CD4-positive, alpha-beta T cell treated with Interleukin-17A for 1 hour (primary cell): ENCODE measurements at regions not wholly inside any gene's neighbourhood (a gene's known extent, or its start where the extent isn't known, plus 50 kb on each side); places are given as distances from the start of the nearest gene placed in this dataset.
"Not testable (repeated sequence)": the region's sequence is repeated elsewhere in the genome, so short reads cannot be mapped to it uniquely, and the experiment has no call there.

Experiments used
- DNase-seq: peaks from one replicate; pipeline ENCODE4 v3.0.0-alpha.2; 2020

DNA sequence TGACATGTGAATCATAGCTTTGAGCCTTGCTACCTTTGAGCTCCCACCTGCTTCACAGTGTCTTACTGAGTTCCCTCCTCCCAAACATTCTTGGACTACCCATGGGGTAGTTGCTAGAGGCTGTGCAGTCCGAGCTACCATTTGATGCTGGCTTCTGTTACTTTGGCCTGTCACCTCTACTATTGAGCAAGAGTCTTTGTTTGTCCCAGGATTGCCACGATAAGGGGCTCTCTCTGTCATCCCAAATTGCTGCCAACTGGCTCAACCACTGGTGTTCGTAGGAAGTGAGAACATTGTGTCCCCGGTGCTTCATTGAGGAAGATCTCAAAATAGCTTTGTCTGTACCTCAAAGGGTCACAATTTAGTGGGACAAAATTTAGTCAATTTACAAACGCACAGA lies 59.1 kb upstream of the PAX8 start:
- DNase-seq, result no peak

DNA sequence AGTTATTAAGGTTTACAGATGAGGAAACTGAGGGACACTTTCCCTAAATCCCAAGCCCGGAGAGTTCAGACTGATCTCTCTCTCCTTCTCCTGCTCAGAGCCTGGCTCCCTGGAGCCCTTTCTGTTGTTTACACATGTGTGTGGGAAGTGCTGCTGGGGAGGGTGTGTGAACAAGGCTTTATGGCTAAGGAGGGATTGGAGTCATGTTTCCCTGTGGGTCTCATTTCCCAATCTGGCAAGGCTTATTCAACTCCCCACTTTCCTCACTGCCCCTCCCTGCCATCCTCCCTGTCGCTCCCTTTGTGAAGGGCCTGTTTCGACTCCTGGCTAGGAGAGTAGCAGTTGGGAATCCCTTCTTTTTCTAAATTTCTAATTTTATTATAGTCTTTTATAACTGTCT lies 57.3 kb upstream of the PAX8 start:
- DNase-seq, result not testable (repeated sequence)

DNA sequence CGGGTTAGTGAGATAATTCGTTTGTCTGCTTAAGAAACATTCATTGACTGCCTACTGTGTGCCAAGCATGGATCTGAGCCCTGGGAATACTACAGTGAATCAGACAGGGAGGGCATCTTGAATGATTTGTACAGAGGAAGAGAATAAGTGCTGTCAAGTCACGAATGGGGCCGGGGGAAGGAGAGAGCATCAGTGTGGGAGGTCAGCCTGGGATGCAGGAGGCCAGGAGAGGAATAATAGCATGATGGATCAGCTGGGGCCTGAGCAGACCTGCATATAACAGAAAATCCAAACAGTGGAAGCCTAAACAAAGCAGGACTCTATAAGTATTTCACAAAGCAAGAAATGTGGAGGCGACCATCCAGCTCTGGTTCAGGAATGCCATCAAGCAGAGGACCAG lies 55.4 kb upstream of the PAX8 start:
- no peak for DNase-seq

GRCh38 chr2:113333735-113334134 lies 55.0 kb upstream of the PAX8 start:
- not testable (repeated sequence) for DNase-seq

DNA sequence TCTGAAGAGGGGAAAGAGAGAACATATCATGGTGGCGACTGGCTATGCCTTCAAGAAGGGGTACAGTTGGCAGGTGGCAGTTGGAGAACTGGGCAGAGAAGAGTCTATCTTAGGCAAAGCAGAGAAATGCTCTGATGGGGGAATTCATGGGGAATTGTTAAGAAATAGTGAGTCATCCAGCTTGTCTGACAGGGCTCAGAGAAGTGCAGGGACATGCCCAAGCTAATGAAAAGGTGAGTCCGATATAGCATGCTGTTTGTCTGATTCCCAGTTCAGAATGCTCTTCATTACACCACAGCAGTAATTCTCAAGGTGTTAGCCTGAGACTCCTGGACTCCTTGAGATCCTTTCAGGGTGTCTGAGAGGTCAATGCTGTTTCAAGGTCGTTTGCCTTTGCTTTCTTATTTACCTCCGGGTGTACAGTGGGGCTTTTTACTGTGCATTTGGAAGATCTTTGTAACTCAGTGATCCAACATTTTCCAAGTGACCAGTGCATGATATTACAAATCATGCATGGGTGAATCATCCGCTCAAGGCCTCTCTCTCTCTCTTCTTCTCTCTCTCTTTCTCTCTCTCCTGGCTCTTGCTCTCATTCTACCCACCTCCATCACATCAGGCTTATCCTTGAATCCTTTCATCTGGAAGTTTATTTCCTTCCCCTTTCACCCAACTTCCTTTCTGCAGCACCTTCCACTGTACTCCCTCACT lies 51.5 kb upstream of the PAX8 start:
- not testable (repeated sequence) for DNase-seq

DNA sequence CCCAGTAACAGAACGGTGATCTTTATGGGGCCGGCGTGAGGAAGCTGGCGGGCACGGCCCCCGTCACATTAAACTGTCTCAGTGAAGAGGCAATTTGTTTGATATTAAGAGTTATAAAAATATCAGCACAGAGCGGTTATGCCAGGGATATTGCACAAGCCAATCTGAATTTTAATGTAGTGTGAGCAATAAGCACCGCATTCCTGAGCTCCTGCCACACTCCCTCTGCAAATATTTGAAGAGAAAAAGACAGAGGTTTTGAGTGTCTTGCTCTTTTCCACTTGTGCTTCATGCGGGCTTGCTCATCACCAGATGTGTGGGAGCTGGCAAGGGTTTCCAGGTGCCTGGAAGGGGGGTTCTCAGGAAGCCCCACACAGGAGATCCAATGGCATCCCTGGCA lies 50.3 kb upstream of the PAX8 start:
- not testable (repeated sequence) for DNase-seq

DNA sequence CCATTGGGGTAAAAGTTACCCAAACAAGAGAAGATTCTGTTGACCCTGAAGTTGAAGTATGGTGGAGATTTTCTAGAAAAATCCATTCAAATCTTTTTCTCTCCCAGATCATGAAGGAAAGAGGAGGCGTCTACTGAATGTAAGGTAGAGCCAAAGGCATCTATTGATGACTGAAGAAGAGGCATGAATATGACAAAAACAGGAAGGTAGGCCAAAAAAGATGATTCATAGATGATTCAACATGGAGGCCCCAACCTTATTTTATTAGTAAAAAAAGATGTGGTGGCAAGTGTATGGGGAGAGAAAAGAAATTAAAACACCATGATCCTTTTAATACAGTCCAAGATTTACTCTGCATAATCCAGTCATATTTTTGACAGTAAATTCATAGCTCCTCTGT lies 49.9 kb upstream of the PAX8 start:
- not testable (repeated sequence) for DNase-seq
